HTR-8/SVneo (cell line): ENCODE measurements at regions not wholly inside any gene's neighbourhood (a gene's known extent, or its start where the extent isn't known, plus 50 kb on each side); places are given as distances from the start of the nearest gene placed in this dataset.

Source experiments
- DNase-seq: peaks from one replicate; pipeline ENCODE4 v3.0.0; 2011; ENCODE audit warnings: low spot score, mixed read lengths; ENCODE audit not compliant: insufficient read length
- FAIRE-seq: peaks from 2 replicates; lab custom pipeline; 2011; peaks lifted over from hg19 to GRCh38; lab: Jason Lieb, UNC

DNA sequence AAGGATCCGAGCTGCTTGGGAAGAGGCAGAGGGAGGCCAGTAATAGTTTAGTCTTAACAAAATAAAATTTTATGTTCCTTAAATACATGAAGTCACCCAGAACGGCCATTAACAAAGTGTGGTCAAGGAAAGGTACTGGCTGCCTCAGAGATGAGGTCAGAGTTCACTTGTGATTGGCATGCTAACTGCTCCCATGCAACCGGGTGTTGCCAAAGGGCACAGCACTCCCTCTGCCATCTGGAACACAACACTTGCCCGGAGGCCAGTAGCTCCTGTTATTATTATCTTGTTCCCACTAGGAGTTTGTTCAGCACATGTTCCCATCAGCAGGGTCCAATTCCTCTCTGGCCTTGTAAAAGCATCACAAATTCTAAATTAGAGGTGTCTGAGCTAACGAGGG is 207.0 kb downstream of the CYP26B1 start:
- DNase-seq (no peak), FAIRE-seq (no peak)

DNA sequence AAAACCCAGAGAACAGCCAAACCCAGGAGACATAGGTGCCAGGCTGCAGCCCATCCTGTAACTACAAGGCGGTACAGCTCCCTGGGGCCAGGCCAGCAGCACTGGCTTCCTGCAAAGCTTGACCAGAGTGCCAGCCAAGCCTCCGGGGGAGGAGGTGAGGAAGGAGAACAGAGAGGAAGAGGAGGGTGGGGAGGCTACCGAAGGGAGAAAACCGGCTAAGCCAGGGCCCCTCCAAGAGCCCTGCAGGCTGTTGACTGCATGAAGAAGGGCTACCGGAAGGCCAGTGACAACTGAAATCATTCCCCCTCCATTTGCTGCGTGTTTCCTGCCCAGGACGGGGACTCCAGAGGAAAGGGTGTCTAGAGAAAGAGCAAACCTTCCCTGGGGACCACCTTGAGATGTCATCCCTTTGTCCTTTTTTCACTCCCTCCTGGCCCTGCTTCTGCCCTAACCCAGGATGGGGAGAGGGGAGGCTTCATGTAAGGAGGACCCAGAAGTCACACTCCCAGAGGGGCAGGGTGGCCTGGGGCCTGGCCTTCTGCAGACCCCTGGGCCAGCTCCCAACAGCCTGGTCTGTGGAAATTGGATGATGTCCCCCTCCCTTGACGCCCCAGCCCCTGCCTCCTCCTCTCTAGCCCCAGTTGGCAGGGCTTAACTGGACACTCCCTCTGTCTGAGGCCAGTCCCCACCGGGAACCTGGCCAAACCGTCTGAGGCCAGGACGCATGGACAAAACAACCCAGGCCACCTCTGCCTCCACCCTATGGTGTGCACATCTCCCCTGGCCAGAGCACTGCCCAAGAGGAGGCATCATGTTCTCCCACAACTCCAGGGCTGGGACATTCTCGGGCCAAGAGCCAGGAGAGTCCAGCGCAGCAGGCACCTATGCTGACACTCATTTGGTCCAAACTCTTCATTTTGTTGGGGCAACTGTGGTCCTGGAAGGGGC is 207.8 kb downstream of the CYP26B1 start:
- FAIRE-seq = no peak
- DNase-seq = no peak

DNA sequence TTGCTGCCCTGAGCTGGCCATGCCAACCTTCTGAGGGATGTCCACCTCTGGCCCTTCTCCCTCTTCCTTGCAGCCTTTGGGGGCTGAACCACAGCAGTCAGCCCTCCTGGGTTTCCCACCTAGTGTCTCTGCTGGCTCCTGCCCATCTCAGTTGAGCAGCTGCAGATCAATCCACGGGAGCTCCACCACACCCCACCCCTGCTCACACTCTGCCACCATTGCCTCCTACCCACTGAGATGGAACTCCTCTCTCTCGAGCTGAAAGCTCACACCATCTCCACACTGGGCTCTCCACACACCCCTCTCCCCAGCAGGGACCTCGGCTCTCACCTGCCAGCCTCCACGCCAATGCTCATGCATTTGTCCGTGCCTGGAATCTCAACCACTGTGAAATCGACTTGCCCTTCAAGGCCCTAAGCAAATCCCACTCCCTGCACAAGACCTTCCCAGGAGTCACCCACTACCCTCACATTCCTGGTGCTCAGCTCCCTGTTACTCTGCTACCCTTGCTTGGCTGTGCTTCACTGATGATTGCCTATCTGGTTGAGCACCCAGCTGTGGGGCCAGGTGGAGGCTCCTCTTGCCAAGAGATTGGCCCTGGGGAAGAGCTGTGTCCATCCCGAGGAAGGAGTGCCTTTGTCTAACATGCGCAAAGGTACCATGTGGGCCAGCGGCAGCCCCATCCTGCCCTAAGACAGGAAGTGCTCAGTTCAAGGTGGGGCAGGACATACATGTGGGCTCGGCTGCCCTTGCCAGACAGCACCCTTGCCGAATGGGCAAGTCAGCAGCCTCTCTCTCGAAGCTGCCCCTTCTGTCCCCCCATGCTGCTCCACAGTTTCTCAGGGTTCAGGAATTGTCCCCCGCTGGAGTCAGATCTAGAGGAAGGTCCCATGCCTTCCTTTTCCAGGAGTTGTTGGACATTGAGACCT is 208.7 kb downstream of the CYP26B1 start:
- peak; percentile 28 for FAIRE-seq
- no peak for DNase-seq

DNA sequence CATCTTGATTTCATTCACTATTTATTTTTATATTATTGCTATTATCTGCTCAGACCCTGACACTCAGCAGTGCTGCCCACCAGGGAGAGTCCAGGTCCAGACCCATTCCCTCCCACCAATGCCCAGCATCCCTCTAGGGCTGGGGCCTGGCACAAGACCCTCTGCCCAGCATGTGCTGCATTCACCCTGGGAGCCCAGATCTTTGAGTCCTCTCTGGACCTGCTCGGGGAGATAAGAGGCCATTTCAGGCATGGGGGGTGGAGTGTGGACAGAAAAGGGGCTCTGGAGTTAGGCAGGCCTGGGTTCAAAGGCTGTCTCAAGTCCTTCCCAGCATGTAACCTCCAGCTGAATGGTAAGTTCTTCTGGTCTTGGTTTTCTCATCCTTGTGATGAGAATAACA is 209.6 kb downstream of the CYP26B1 start:
- no peak for FAIRE-seq

DNA sequence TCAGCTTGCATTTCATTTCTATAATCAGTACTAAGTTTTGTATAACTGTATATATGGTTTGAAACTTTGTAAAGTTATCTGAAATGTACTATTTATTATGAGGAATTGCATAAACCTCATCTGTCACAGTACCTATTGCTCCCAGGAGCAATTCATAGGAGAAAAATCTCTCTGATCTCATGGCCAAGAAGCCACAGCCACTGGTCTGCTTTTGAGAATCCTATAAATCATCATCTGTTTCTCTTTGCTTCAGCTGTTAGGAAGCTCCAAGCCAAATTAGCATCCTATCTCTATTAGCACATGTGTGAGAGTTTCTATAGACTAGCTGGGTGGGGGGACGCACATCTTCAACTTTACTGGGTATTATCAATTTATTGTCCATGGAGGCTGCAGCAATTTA is 210.3 kb downstream of the CYP26B1 start:
- DNase-seq = no peak

More for the DNA sequence above, 209.6 kb downstream of the CYP26B1 start:
- no peak for DNase-seq

DNA sequence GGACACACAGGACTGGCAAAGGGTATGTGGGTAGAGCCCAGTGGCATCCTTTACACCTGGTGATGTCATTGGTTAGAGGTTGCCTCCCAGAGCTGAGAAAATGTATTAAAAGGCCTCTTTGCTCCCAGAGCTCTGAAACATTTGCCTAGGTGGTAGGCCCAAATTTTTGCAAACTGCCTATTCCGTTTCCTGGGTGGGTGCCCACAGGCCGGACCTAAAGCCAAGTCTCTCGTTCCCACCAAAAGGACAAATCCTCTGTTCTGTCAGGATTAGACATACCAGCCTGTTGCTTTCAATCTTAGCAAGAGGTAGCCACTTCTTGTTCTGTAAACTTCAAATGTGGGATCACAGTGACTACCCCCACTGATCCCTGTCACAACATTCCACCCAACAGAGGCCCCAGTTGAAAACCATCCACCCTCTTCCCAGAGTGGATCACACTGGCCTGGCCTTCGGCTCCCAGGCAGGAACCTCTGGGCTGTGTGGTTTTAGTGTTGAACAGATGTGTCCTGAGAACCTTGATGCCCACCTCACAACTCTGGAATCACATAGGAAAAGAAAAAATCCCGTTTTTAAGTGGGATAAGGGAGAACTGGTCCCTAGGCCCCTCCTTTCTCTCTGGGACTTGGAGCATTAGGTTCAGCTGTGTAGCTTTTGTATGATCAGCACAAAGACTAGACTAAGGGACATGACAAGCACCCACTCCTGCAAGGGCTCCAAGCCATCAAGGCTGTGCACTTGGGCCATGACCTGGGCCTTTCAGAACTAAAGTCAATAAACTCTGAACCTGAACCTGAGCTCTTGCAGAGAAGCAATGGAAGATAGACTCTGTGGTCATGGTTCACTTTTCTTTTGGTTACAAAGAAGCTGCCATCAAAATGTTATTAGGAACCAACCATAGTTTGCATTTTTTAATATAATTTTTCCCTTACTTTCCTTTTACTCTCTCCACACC is 211.3 kb downstream of the CYP26B1 start:
- FAIRE-seq = no peak
- no peak for DNase-seq

More for the DNA sequence above, 210.3 kb downstream of the CYP26B1 start:
- FAIRE-seq = no peak

DNA sequence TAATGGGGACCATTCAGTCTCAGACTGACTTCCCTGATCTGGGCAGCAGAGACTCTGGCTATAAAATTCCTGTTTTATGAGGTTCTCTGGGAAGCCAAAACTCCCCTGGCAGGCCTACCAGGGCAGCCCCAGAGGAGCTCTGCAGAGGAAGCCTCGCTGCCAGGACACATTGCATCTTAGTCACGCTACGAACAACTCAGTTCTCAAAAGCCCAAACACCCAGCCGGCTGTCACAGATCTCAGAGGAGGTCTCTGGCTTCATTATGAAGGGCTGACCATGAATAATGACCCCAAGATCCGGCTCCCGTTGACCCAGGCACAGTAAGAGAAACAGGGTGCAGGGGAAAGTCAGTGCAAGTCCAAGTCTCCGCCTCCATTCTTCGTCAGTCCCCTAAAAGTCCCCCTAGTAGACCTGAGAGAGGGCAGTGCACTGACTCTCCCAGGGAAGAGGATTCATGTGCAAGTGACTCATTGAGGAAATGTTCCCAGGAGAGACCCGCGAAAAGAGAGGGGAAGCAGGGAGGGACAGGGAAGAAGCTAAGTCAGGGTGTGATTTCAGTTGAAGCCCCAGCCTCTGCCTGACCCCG is 212.3 kb downstream of the CYP26B1 start:
- FAIRE-seq = no peak
- no peak for DNase-seq

DNA sequence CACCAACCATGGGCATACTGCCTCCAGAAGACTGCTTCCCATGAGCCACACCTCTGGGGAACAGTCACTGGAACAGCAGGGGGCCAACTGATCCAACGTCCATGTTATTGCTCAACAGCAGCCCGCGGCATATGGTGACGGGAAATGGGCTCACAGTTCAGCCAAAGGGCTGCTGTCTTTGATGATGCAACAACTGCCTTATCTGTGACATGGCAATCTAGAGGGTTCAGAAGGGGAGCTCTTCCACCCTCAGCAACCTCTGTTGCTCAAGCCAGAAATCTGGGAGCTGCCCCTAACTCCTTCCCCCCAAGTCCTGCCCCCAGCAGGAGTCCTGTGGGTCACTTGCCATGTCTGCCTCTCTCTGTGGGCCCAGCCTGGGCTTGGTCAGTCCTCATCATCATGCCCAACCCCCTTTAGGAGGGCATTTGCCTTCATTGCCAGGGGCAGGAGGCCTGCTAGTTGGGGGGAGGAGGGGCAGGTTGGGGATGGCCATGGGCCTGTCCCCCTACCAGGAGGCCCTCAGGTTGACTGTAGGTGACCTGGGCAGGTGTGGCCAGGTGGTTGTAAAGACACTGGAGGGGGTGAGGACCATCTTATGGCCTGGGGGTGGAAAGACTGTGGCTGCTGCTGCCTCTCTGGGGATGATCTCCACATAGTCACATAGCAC is 212.9 kb downstream of the CYP26B1 start:
- no peak for DNase-seq
- FAIRE-seq = no peak

DNA sequence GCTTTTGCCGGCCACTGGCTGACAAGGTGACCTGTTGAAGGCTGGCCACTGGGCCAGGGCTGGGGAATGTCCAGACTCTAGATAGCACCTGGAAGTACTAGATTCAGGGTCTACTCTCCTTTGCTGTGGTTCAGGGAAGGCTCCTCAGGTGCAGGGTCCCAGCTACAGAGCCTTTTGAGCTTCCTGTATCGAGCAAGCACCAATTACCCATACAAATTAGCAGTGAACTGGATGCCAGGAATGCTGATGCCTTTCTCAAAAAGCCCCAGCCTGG is 213.4 kb downstream of the CYP26B1 start:
- FAIRE-seq (no peak), DNase-seq (no peak)

DNA sequence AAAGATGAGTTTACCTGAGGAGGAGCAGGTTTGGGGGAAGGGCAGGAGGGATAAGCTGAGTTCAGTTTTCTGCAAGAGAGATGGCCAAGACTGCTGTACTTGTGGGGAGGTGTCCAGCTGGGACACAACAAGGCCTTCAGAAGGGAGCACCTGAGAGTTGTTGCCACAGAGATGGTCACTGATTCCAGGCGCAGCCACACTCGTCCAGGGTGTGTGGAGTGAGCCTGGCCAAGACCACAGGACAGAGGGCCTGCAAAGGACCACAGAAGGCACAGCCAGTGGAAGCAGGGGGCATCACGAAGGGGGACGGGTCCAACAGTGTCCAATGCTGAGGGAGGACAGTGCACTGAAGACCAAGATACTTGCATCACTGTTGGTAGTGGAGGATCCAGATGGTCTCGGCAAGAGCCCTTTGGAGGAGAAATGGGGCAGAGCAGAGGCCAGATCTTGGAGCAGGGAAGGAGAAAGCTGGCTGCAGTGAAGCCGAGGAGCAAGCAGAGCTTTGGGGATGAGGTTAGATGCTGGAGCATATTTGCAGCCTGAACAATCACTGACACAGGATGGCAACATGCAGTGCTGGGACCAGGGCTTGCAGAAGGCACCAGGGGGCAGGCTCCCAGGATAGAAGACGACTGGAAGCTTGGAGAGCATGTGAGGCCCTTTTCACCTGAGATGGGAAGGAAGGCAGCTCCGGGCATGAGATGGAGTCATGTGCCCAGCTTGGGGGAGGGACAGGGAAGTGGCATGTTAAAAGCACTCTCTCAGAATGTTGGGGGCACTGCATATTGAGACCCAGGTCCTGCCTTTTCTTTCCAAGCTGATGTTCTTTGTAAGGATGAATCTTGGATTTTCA is 214.0 kb downstream of the CYP26B1 start:
- FAIRE-seq (peak; percentile 85), DNase-seq (no peak)

DNA sequence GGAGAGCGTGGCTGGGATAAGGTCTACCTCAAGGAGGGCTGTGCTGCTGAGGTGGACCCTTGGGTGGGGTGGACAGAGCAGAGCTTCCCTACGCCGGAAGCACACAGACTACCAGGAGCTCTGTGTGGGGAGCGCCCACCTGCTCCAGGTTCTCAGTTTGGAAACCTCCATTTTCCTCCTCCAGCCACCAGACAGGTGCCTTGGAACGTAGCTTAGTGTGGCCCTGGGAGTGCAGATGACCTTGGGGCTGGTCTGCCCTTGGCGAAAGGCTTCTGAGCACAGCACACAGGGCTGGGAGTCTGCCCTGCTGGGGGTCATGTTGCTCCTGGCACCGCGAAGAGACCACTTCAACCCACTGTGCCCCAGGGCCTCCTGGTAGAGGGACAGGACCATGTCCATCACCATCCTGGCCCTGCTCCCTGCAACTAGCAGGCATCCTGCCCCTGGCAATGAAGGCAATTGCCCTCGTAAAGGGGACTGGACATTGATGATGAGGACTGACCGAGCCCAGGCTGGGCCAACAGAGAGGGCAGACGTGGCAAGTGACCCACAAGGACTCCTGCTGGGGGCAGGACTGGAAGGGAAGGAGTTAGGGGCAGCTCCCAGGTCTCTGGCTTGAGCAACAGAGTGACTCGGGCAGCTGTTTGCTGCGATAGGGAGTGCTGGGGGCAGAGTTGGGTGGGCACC is 214.7 kb downstream of the CYP26B1 start:
- no peak for FAIRE-seq

DNA sequence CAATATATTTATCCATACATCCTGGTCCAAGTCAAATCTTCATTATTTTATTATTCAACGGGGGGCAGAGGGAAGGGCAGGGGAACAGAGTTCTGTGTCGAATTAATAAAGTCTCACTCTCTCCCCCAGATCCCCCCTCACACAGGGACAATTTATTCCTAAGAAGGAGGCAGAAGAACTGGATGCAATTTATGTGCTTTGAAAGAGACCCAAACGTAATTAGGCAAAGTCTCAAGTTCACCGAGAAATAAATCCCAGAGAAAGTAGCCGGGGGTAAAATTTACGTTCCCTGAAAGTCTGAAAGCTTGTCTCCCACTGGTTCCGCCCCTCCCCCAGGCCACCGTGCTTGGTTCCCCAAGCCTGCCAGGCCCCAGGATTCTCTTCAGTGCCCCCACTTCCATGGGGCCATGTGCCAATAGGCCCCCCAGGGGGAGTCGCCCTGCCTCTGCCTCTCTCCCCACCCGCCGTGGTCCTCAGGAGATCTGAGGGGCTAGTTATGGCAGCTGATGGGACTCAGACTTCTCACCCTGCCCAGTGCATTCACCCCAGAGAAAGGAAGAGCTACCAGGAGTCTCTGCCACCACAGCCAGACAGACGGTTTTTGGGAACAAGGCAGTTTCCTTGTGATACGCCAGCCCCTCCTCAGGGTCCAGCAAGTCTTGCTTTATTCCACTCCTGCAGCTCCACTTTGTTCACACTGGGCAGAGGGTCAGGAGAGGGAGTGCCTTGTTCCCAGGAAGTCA is 215.5 kb downstream of the CYP26B1 start:
- FAIRE-seq (no peak), DNase-seq (no peak)

More for the DNA sequence above, 214.7 kb downstream of the CYP26B1 start:
- no peak for DNase-seq

DNA sequence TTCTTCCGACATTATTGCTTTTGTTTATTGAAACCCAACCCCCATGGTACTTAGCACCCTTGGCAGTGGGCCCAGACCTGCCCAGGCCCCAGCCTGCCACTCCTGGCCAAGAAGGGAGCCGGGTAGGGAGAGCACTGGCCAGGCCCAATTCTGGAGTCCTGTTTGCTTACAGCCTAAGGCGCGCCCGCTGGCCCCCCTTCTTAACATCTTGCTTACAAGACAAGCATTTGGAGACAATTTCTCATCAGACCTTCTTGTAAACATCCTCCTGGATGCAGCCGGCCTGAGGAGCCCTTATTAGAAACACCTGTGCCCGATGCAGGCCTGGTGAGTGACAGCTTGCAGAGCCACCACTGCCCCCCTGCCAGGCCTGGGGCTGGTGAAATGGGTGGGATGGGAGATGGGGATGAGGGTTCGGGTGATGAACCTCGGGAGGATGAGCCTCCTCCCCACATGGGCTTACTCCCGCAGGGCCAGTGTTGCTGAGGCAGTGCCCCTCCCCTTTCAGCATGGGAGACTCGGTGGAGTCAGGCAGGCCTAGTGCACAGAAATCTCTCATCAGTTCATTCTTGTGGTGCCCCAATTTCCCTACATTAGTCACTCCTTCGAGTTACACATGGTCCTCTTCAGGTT is 217.5 kb downstream of the CYP26B1 start:
- DNase-seq (no peak), FAIRE-seq (no peak)

DNA sequence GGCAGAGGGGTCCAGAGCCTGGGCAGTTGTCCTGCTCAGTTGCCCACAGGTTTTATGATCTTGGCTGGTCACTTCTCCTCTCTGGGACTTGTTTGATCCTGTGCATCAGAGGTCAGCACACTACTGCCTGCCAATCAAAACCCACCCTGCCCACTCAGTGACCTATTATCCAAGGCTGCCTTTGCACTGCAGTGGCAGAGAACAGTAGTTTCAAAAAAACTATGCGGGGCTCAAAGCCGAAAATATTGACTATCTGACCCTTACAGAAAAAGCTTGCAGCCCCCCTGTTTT is 218.2 kb downstream of the CYP26B1 start:
- DNase-seq = no peak
- FAIRE-seq = no peak

DNA sequence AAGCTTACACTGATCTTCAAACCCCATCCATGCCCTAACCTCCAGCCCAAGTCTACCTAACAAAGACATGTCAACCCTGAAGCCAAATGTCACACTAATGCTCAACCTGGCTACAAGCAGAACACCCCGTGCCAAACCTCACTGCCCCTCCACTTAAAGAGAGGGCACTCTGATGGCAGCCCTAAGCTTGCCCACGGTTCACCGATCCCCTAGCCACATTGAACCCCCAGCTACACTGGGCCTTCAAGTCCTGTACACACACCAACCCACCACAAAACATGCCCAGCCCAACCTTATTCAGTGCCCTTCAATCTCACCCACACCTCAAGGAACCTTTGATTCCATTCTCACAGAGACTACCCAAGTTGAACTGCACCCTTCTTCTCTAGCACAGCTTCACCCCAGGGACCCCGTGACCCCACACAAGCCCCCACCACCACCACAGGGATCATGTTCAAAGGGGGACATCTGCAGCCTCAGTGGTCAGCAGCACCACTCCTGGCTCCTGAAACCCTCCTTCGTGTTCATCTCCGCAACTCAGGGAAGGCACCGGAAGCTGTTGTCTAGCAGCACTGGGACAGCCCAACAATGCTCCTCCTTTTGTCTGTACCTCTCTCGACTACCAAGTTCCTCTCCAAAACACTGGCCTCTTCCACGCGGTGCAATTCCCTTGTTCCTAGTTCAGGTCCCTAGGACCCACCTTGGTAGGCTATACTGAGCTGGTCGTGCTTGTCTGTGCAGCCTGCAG is 218.8 kb downstream of the CYP26B1 start:
- DNase-seq (no peak), FAIRE-seq (no peak)
